ENCODE measurements at regions not wholly inside any gene's neighbourhood (a gene's known extent, or its start where the extent isn't known, plus 50 kb on each side); places are given as distances from the start of the nearest gene placed in this dataset.
"Not testable (repeated sequence)": the region's sequence is repeated elsewhere in the genome, so short reads cannot be mapped to it uniquely, and the experiment has no call there.

DNA sequence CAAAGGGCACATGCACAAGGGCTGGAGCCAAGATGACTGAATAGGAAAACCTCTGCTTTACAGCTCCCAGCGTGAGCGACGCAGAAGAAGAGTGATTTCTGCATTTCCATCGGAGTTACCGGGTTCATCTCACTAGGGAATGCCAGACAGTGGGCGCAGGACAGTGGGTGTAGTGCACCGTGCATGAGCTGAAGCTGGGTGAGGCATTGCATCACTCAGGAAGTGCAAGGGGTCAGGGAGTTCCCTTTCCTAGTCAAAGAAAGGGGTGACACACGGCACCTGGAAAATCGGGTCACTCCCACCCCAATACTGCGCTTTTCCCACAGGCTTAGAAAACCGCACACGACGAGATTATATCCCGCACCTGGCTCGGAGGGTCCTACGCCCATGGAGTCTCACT, 64.5 kb upstream of the HTR1E start:
- not testable (repeated sequence) for ATAC-seq, H3K27ac Mint-ChIP-seq, H3K27me3 Mint-ChIP-seq, H3K4me1 Mint-ChIP-seq, H3K4me3 Mint-ChIP-seq, H3K36me3 Mint-ChIP-seq
- peaks cover 34% of the 10 kb centered on the region for H3K9me3 Mint-ChIP-seq

- Mint-ChIP-seq H3K9me3 (peaks cover 34% of the 10 kb centered on the region), H3K27me3 (no peaks in the 10 kb centered on the region), H3K4me3 (no peak overlapping the region), H3K4me1 (no peaks in the 10 kb centered on the region), H3K36me3 (no peaks in the 10 kb centered on the region), H3K27ac (no peak overlapping the region)
- ATAC-seq, result no peak
These were observed 65.6 kb upstream of the HTR1E start for GRCh38 chr6:86871681-86872080.

DNA sequence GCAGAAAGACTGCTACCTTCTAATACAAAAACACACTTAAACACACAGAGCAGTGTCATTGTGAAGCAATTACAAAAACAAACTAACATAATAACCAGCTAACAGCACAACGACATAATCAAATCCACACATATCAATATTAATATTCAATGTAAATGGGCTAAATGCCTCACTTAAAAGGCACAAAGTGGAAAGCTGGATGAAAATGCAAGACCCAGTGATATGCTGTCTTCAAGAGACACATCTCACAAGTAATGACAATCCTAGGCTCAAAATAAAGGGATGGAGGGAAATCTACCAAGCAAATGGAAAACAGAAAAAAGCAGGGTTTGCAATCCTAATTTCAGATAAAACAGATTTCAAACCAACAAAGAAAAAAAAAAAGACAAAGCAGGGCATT, 67.8 kb upstream of the HTR1E start:
- no peak for ATAC-seq
- Mint-ChIP-seq H3K4me3 (no peak overlapping the region), H3K9me3 (peaks cover 34% of the 10 kb centered on the region)

DNA sequence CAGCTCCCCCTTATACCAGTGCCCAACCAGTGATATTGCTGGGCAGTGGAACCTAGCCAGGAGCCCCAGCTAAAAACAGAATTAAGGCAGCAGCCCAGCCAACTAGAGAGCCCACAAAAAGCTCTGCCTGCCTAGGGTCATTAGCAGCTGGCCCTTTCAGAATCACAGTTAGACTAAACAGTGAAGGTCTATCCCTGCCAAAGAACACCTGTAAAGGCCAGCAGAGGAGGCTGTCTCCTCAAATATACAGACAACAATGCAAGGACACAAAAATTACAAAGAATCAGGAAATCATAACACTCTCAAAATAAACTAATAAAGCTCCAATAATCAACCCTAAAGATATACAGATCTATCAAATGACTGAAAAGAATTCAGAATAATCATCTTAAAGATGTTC, 77.8 kb upstream of the HTR1E start:
- H3K36me3 Mint-ChIP-seq, result no peaks in the 10 kb centered on the region
- no peak for ATAC-seq
- no peak overlapping the region for H3K27ac Mint-ChIP-seq
- no peaks in the 10 kb centered on the region for H3K27me3 Mint-ChIP-seq
- no peaks in the 10 kb centered on the region for H3K9me3 Mint-ChIP-seq
- H3K4me1 Mint-ChIP-seq, result no peaks in the 10 kb centered on the region
- H3K4me3 Mint-ChIP-seq, result no peak overlapping the region

More for the DNA sequence above, 67.8 kb upstream of the HTR1E start:
- Mint-ChIP-seq H3K4me1 (no peaks in the 10 kb centered on the region), H3K36me3 (no peaks in the 10 kb centered on the region), H3K27ac (no peak overlapping the region), H3K27me3 (no peaks in the 10 kb centered on the region)

DNA sequence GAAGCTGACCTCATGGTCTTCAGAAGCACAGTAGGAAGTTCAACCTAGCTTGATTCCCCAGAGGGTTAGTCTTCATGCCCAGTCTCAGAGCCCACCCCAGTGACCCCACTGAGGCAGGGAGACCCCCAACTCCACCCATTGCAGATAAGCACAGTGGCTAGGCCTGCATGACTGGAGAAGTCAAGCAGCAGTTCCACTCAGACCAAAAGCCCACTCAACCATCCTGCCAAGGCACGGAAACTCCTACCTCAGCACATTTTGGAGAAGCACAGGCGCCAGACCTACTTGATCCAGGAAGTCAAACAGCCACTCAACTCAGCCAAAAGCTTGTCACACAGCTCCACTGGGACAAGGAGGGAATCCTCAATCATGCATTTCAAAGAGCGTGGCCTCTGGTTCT, 78.4 kb upstream of the HTR1E start:
- no peak for ATAC-seq
- no peaks in the 10 kb centered on the region for H3K9me3 Mint-ChIP-seq
- no peak overlapping the region for H3K27ac Mint-ChIP-seq

DNA sequence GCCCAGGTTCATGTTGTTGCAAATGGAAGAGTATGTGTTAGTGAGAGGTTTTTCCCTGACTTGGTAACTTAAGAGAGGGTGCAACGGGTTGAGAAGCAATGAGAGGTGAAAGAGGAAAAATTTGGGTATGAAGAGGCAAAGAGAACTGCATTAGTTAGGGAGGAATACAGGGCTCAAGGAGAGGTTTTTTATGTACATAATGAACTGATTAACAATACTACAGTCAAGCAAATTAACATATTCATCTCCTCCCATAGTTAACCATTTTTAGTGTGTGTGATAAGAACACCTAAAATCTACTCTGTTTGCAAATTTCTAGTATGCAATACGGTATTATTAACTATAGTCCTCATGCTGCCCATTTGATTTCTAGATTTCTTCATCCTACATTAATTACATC, 79.5 kb upstream of the HTR1E start:
- no peaks in the 10 kb centered on the region for H3K36me3 Mint-ChIP-seq
- no peak for ATAC-seq
- H3K27ac Mint-ChIP-seq, result no peak overlapping the region
- H3K9me3 Mint-ChIP-seq, result no peaks in the 10 kb centered on the region
- no peak overlapping the region for H3K4me3 Mint-ChIP-seq
- H3K4me1 Mint-ChIP-seq, result no peaks in the 10 kb centered on the region
- no peaks in the 10 kb centered on the region for H3K27me3 Mint-ChIP-seq

More for the DNA sequence above, 78.4 kb upstream of the HTR1E start:
- Mint-ChIP-seq H3K27me3 (no peaks in the 10 kb centered on the region), H3K4me1 (no peaks in the 10 kb centered on the region), H3K36me3 (no peaks in the 10 kb centered on the region), H3K4me3 (no peak overlapping the region)

DNA sequence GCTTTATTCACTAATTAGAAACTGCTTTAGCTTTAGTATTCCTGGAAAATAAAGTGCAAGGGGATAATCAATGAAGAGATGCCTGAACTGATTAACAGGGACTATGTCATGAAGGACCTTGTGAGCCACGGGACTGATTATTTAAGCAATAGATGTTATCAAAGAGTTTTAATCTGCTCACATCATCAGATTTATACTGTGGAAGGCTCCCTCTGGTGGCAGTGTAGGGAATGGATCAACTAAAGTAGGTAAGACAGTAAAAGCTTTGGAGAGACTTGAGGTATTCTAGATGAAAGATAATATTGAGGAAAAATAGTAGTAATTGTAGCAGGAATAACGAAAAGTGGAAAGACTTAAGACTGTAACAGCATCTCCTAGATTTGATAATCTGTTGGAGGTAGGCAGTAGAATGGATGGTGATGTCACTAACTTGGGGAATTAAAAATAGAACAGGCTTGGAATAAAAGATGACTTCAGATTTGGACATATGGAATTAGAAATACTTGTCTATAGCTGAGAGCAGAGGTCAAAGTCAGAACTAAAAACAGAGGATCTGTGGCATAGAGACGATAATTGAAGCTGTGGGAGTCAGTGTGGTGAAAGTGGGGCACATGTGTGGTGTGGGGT, 80.3 kb upstream of the HTR1E start:
- no peak overlapping the region for H3K27ac Mint-ChIP-seq
- H3K4me1 Mint-ChIP-seq, result no peaks in the 10 kb centered on the region
- H3K36me3 Mint-ChIP-seq, result no peaks in the 10 kb centered on the region
- H3K4me3 Mint-ChIP-seq, result no peak overlapping the region
- no peak for ATAC-seq
- H3K9me3 Mint-ChIP-seq, result no peaks in the 10 kb centered on the region
- no peaks in the 10 kb centered on the region for H3K27me3 Mint-ChIP-seq

DNA sequence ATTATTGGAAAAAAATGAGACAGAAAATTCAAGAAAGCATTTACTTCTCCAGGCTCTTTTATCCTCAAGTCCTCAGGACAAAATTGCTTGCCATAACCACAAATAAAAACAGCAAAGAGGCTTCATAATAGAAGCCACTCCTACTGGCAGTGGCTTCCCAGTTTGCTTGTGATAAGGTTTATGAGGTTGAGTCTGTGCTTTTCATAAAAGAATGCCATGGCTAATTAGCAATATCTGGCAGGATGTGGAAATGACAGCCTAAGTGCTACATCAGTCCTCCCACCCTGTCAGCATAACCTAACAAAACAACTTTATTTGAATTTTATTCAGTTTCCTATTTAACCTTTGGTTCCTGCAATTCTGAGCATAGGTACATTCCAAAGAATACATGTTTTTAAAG, 80.9 kb upstream of the HTR1E start:
- Mint-ChIP-seq H3K4me1 (no peaks in the 10 kb centered on the region), H3K9me3 (no peaks in the 10 kb centered on the region), H3K36me3 (no peaks in the 10 kb centered on the region), H3K27me3 (no peaks in the 10 kb centered on the region), H3K4me3 (no peak overlapping the region), H3K27ac (no peak overlapping the region)
- no peak for ATAC-seq

DNA sequence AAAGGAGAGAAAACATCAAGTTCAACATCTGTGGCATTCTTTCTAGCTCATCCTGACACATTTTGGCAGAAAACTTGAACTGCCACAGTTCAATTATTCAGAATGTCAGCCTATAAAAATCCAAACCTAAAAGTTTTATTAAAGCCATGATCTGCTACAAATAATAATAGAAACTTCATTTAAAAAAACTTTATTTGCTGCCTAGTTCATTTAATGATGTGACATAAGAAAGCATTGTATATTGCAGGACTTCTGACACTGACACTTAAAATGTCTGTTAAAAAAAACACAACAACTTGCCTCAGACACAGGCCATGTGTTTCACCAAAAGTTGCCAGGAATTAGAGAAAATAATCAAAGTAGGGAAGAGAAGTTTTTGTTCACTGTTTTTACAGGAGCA, 88.3 kb upstream of the HTR1E start:
- H3K4me3 Mint-ChIP-seq, result no peak overlapping the region
- H3K36me3 Mint-ChIP-seq, result no peaks in the 10 kb centered on the region
- no peaks in the 10 kb centered on the region for H3K9me3 Mint-ChIP-seq
- no peak overlapping the region for H3K27ac Mint-ChIP-seq
- no peaks in the 10 kb centered on the region for H3K4me1 Mint-ChIP-seq
- no peak for ATAC-seq
- peaks cover 9% of the 10 kb centered on the region for H3K27me3 Mint-ChIP-seq

DNA sequence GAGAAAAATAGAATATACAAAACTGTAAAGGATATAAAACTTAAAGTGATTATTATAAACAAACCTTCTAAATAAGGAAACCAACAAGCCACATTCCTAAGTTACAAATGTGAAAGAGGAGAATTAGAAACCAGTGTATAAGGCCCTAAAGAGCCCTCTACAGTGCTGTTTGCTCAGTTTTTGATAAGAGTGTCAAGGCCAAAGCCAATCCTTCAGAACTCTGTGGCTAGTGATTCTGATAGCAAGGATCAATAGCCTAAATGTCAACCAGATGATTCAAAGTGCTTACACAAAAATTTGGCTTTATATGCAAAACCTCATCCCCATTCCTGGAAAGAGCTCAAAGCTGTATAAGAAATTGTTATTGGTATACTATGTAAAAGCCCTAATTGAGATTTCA, 104.6 kb upstream of the HTR1E start:
- no peaks in the 10 kb centered on the region for H3K36me3 Mint-ChIP-seq
- no peak overlapping the region for H3K27ac Mint-ChIP-seq
- H3K4me1 Mint-ChIP-seq, result no peaks in the 10 kb centered on the region
- ATAC-seq, result no peak
- H3K4me3 Mint-ChIP-seq, result no peak overlapping the region
- H3K9me3 Mint-ChIP-seq, result no peaks in the 10 kb centered on the region
- no peaks in the 10 kb centered on the region for H3K27me3 Mint-ChIP-seq

DNA sequence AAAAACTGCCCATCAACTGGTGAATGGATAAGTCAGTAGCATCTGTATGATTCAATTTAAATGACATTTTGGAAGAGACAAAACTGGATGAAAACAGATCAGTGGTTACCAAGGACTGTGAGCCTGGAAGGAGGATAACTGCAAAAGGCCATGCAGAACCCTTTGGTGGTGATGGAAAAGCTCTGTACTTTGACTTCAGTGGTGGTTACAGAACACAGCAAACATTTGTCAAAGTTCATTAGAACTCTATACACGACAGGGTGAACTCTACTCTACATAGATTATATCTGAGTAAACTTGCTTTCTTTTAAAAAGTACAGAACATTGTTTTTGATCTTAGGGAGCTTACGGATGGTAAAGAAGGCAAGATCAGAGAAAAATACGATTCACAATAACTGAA, 111.9 kb upstream of the HTR1E start:
- no peaks in the 10 kb centered on the region for H3K36me3 Mint-ChIP-seq
- no peaks in the 10 kb centered on the region for H3K9me3 Mint-ChIP-seq
- no peak overlapping the region for H3K4me3 Mint-ChIP-seq
- H3K27ac Mint-ChIP-seq, result no peak overlapping the region
- no peaks in the 10 kb centered on the region for H3K27me3 Mint-ChIP-seq
- H3K4me1 Mint-ChIP-seq, result no peaks in the 10 kb centered on the region
- no peak for ATAC-seq

- Mint-ChIP-seq H3K9me3 (peaks cover 2% of the 10 kb centered on the region), H3K4me3 (no peak overlapping the region), H3K36me3 (no peaks in the 10 kb centered on the region), H3K27ac (no peak overlapping the region), H3K4me1 (no peaks in the 10 kb centered on the region), H3K27me3 (no peaks in the 10 kb centered on the region)
- no peak for ATAC-seq
These were observed 114.6 kb upstream of the HTR1E start for GRCh38 chr6:86822747-86823146.

- no peaks in the 10 kb centered on the region for H3K36me3 Mint-ChIP-seq
- peaks cover 2% of the 10 kb centered on the region for H3K9me3 Mint-ChIP-seq
- H3K27ac Mint-ChIP-seq, result no peak overlapping the region
- ATAC-seq, result no peak
- H3K4me1 Mint-ChIP-seq, result no peaks in the 10 kb centered on the region
- H3K27me3 Mint-ChIP-seq, result no peaks in the 10 kb centered on the region
- no peak overlapping the region for H3K4me3 Mint-ChIP-seq
These were observed 116.6 kb upstream of the HTR1E start for GRCh38 chr6:86820750-86821149.

GRCh38 chr6:86793649-86794048, 143.7 kb upstream of the HTR1E start:
- Mint-ChIP-seq H3K4me3 (no peak overlapping the region), H3K27me3 (no peaks in the 10 kb centered on the region), H3K4me1 (no peaks in the 10 kb centered on the region), H3K27ac (no peak overlapping the region), H3K9me3 (peaks cover 8% of the 10 kb centered on the region), H3K36me3 (no peaks in the 10 kb centered on the region)
- no peak for ATAC-seq

GRCh38 chr6:86791476-86791875, 145.9 kb upstream of the HTR1E start:
- H3K4me3 Mint-ChIP-seq, result no peak overlapping the region
- no peaks in the 10 kb centered on the region for H3K27me3 Mint-ChIP-seq
- ATAC-seq, result no peak
- H3K4me1 Mint-ChIP-seq, result no peaks in the 10 kb centered on the region
- H3K36me3 Mint-ChIP-seq, result no peaks in the 10 kb centered on the region
- no peak overlapping the region for H3K27ac Mint-ChIP-seq
- H3K9me3 Mint-ChIP-seq, result no peaks in the 10 kb centered on the region

DNA sequence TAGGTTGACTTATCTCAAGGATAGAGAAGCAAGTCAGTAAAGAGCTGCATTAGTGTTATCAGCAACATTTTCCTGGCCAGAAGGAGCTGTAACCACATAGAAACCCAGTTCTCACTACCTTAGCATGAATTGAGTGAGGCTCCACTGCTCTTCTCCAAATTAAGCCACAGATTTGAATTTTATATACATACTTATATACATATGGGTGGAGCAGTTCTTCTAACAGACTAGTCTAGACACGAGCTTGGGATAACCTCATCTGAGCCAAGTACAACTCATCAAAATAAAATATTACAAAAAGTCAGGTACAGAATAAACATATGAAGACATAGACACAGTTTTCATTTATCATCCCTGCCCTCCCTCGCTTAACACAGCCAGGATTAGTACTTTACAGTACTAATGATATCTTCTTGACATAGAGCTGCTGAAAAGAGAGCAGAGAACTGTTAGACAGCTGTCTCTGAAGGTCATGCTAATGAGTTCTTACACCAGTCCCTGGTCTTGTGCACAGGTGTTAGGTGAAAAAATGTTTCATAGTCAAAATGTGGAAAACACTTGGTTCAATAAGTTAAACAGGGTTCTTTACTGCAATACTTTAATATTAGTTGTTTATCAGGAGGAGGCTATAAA, 147.4 kb upstream of the HTR1E start:
- H3K9me3 Mint-ChIP-seq, result no peaks in the 10 kb centered on the region
- H3K4me1 Mint-ChIP-seq, result no peaks in the 10 kb centered on the region
- no peak overlapping the region for H3K27ac Mint-ChIP-seq
- H3K4me3 Mint-ChIP-seq, result no peak overlapping the region
- H3K27me3 Mint-ChIP-seq, result no peaks in the 10 kb centered on the region
- H3K36me3 Mint-ChIP-seq, result no peaks in the 10 kb centered on the region
- no peak for ATAC-seq
